Posterior vena cava (tissue), 2 donors: ENCODE measurements at regions not wholly inside any gene's neighbourhood (a gene's known extent, or its start where the extent isn't known, plus 50 kb on each side); places are given as distances from the start of the nearest gene placed in this dataset.
"Not testable (repeated sequence)": the region's sequence is repeated elsewhere in the genome, so short reads cannot be mapped to it uniquely, and the experiment has no call there.

Source experiments
- DNase-seq: peaks from one replicate; pipeline ENCODE4 v3.0.0-alpha.2; 2020; ENCODE audit warnings: low spot score
- intact Hi-C, 2 donors: fragments of 100-400 bp; cut with DNase I; formaldehyde crosslinking; loops; one replicate each; pipeline versions ENCODE4 v1.14.1 to v1.14.2; 2022 to 2023
- donor health status: DM: yes; HTN: yes; CAD: no.
- donor health status: DM: yes; HTN: yes; CAD: no.

DNA sequence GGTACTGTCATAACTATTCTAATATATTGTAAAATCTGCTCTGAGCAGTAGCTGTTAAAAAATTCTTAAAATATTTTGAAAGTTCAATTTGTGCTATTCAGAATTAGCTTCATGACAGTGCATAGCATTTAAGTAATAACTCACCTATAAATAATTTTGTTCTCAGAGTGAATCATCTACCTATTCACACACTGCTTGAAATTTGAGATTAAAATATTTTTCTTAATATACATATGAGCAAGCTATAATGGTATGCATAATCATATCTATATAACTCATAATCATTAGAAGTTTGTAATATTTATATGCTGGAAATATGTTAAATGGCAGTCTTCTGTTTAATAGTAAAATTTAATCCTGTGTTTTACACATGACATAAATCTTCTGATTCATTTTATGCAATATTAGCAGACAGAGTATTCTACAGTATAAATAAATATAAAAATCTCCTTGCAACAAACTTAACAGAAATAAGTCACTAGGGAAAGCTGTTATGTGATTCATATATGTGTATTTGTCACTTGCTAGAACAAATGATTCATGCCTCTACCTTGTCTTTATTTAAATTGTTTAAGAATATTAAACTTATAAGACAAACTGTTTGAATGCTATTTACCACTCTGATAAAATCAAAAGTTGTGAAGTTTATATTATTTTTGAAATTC, 710.8 kb downstream of the PLOD2 start:
- no peak for DNase-seq
- intact Hi-C loops: no loop called here

- DNase-seq: no peak
- intact Hi-C loops: no loop called here
Measured at GRCh38 chr3:145457825-145458552, 703.0 kb downstream of the PLOD2 start.

DNA sequence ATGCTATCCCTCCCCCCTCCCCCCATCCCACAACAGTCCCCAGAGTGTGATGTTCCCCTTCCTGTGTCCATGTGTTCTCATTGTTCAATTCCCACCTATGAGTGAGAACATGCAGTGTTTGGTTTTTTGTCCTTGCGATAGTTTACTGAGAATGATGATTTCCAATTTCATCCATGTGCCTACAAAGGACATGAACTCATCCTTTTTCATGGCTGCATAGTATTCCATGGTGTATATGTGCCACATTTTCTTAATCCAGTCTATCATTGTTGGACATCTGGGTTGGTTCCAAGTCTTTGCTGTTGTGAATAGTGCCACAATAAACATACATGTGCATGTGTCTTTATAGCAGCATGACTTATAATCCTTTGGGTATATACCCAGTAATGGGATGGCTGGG, 701.3 kb downstream of the PLOD2 start:
- intact Hi-C loops, DNase-seq: not testable (repeated sequence)

DNA sequence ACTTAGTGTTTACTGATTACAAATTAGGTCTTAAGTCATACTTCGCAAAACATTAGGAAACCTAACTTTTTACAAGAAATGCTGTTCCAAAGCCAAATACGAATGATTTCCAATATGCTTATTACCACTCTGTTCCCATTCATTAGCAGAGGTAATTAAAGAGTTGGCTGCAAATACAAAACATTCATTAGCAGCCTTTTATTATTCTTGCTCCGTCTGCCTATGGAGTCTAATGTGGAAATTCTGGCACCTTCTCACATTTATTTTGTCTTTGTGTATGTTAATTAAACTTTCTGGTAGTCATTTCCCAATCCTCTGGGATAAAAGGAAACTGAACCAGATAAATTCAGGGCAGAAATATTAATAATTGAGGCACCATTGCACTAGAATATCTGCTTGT, 689.0 kb downstream of the PLOD2 start:
- intact Hi-C loops: no loop called here
- no peak for DNase-seq

- DNase-seq, intact Hi-C loops: not testable (repeated sequence)
Measured at GRCh38 chr3:145482735-145483134, 678.2 kb downstream of the PLOD2 start.

- DNase-seq: no peak
- intact Hi-C loops: no loop called here
Measured at GRCh38 chr3:145483992-145484391, 677.0 kb downstream of the PLOD2 start.

DNA sequence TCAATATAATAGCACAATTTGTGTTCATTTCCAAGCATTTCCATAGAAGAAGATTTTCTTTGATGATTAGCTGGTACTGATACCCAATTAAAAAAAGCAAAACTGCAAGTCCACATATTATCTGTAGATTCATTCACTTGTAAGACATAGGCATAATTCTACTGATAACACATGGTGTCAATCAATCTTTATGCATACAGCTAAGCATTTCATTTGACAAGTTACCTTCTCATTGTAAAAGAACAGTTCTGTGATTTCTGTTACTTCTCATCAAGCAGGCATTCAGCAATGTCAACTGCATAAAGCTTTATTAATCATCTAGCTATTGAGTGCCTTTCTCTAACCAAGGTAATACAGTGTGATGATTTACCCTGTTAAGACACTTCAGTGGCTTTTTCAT, 672.0 kb downstream of the PLOD2 start:
- intact Hi-C loops: no loop called here

GRCh38 chr3:145490088-145491048, 670.6 kb downstream of the PLOD2 start:
- intact Hi-C loops: no loop called here

More for the DNA sequence above, 672.0 kb downstream of the PLOD2 start:
- DNase-seq: no peak

DNA sequence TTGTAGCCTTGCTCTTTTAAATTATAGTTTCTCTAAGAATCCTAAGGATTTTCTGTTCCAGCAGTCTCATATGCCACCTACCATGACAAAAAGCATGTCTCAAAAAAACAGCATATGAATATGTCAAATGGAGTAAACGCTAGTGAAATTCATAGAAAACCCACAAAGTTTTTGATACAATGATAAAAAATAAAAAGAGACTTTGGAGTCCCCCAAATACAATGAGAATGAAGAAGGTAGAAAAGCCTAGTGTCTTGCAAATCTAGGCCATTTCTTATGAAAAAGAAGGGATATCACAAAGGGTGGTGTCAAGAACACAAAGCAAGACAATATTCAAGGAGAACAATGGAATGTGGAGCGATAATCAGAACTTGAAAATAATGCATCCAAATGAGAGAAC, 668.5 kb downstream of the PLOD2 start:
- DNase-seq: no peak
- intact Hi-C loops: no loop called here

More at GRCh38 chr3:145490088-145491048, 670.6 kb downstream of the PLOD2 start:
- DNase-seq: peak; percentile 47

- intact Hi-C loops, DNase-seq: not testable (repeated sequence)
Measured at GRCh38 chr3:145517416-145517815, 643.6 kb downstream of the PLOD2 start.

DNA sequence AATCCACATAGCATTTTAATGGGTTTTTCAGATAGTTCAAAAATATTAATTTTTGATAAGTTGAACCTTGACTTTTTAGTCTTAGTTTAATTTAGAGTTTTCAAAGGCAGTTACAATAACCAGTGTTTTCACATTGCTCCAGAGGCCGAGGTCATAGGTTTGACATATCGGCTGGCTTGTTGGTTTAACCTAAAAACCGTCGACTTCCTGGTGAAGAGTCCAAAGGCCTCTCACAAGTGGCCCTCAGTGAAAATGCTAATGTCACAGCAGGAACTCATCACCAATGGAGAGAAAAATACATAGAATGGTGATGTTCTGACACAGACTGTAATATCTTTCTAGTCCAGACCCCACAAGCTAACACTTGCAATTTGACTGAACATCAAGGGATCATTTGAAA, 642.3 kb downstream of the PLOD2 start:
- intact Hi-C loops: no loop called here
- no peak for DNase-seq

DNA sequence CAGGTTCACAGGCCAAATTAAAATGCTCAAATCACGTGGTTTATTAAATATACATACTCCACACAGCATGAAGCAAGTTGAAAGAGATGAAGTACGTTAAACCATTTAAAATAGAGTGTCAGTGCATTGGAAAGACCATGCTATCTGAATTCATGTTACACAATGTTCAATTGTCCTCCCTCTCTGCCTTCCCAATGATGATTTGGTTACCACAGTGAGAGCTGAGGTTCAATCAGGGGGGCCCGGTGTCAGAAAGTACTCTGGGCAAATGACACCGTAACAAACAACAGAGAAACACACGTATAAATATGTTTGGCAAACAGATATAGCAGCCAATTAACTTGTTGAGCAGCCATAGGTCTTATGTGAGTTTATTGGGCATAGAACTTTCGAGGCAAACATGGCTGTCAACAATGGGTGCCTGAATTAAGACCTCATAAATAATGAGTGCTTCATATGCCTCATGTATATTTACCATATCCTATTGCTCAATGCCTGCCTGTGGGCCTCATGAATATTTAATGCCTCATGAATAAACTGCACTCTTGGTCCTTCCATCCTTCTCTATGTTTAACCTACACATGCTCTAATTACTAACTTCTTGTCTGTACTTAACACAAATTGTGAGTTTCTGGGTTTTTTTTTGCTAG, 641.5 kb downstream of the PLOD2 start:
- intact Hi-C loops: no loop called here
- DNase-seq: no peak

DNA sequence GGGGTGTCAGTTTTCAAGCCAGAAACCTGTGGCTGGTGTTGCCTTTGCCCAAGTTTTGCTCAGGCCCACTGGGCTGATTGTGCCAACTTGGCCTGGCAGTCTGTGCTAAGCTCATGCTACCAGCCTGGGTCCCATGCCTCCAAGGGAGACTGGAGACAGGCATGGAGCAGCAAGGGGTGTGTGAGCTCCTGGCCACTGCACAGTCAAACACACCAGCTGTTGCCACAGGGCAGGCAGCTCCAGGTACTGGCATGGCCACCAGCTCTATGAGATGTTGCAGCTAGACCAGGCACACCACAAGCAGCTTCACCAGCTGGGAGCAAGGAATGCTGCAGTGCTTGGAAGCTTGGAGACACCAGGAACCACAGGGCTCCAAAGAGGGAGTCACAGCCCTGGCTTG, 638.8 kb downstream of the PLOD2 start:
- DNase-seq: no peak
- intact Hi-C loops: no loop called here

GRCh38 chr3:145522893-145523651, 637.9 kb downstream of the PLOD2 start:
- intact Hi-C loops: no loop called here

DNA sequence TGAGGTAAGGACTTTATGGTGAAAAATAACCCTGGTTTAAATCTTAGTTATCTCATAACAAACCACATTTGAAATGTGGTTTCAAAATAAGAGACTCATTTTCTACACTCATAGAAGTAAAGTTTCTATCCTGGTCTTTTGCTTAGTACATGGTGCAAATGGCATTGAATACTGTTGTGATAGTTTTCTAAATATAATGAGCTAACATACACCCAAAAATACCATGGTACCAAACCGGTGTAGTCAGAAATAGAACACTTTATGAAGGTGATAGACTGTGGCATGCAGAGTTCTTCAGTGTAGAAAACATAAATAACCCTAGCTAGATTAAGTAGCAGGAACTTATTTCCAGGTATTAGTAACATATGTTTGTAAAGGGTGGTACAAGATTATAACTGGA, 629.4 kb downstream of the PLOD2 start:
- DNase-seq: no peak
- intact Hi-C loops: no loop called here

More at GRCh38 chr3:145522893-145523651, 637.9 kb downstream of the PLOD2 start:
- DNase-seq: no peak

GRCh38 chr3:145533696-145534095, 627.3 kb downstream of the PLOD2 start:
- intact Hi-C loops: no loop called here
- DNase-seq: no peak

GRCh38 chr3:145536461-145536860, 624.5 kb downstream of the PLOD2 start:
- intact Hi-C loops: no loop called here
- no peak for DNase-seq

DNA sequence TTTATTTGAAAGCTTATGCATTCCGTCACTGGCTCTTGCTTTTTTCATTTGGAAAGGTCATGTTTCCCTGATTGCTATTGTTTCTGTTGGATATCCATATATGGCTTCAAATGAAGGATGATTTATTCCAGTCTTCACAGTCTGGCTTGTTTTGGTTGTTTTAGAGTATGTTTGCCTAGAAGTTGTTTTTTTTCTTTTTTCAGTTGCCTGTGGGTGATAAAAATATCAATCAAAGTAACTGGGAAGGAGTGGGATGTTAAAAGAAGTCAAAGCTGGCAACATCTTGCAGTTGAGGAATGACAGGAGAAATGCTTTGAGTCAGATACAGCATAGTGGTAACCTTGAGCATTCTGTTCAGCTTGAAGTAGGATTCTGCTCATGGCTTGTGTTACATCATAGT, 610.5 kb downstream of the PLOD2 start:
- DNase-seq: no peak
- intact Hi-C loops: no loop called here

- DNase-seq: no peak
- intact Hi-C loops: no loop called here
Measured at GRCh38 chr3:145557405-145557804, 603.6 kb downstream of the PLOD2 start.
